Mucosa of rectum (tissue), 2 donors: ENCODE measurements at regions not wholly inside any gene's neighbourhood (a gene's known extent, or its start where the extent isn't known, plus 50 kb on each side); places are given as distances from the start of the nearest gene placed in this dataset.
"Not testable (repeated sequence)": the region's sequence is repeated elsewhere in the genome, so short reads cannot be mapped to it uniquely, and the experiment has no call there.

ENCODE experiments used
- H3K27ac ChIP-seq, 2 donors: one replicate each; pipeline ENCODE4 v1.7.0; 2013; ENCODE audit warnings: inconsistent platforms in 2 of 2, low read depth in 2 of 2, low read length in 2 of 2
- H3K27me3 ChIP-seq, 2 donors: one replicate each; pipeline ENCODE4 v1.7.0; 2013; ENCODE audit warnings: low read length in 2 of 2; ENCODE audit not compliant: control insufficient read depth in 2 of 2, insufficient read depth in 2 of 2
- H3K36me3 ChIP-seq, 2 donors: one replicate each; pipeline ENCODE4 v1.7.0; 2013; ENCODE audit warnings: low read length in 2 of 2; ENCODE audit not compliant: control insufficient read depth in 2 of 2, insufficient read depth in 2 of 2
- H3K4me1 ChIP-seq, 2 donors: one replicate each; pipeline ENCODE4 v1.7.0; 2013; ENCODE audit warnings: low read length in 2 of 2, mild to moderate bottlenecking in 1 of 2; ENCODE audit not compliant: control insufficient read depth in 2 of 2, insufficient read depth in 2 of 2
- H3K4me3 ChIP-seq, 2 donors: one replicate each; pipeline ENCODE4 v1.7.0; 2013; ENCODE audit warnings: low read length in 2 of 2
- H3K9ac ChIP-seq, 2 donors: one replicate each; pipeline ENCODE4 v1.7.0; 2013; ENCODE audit warnings: low read length in 2 of 2, low read depth in 1 of 2, mild to moderate bottlenecking in 1 of 2
- H3K9me3 ChIP-seq, 2 donors: one replicate each; pipeline ENCODE4 v1.7.0; 2013; ENCODE audit warnings: low read length in 2 of 2; ENCODE audit not compliant: control insufficient read depth in 2 of 2
- donor health status: healthy.
- donor health status: Normal muscosa, but diverticular disease.

GRCh38 chr6:112903361-112903760, 556.2 kb downstream of the RFPL4B start:
- Histone ChIP-seq H3K4me3 (no peak overlapping the region), H3K4me1 (no peaks in the 10 kb centered on the region), H3K9me3 (no peaks in the 10 kb centered on the region), H3K36me3 (no peaks in the 10 kb centered on the region), H3K9ac (no peak overlapping the region), H3K27ac (no peak overlapping the region), H3K27me3 (no peaks in the 10 kb centered on the region)

GRCh38 chr6:112906726-112907125, 559.6 kb downstream of the RFPL4B start:
- Histone ChIP-seq H3K9ac (no peak overlapping the region), H3K36me3 (no peaks in the 10 kb centered on the region), H3K4me1 (no peaks in the 10 kb centered on the region), H3K27me3 (no peaks in the 10 kb centered on the region), H3K27ac (no peak overlapping the region), H3K4me3 (no peak overlapping the region), H3K9me3 (no peaks in the 10 kb centered on the region)

- Histone ChIP-seq H3K9ac (no peak overlapping the region), H3K4me1 (no peaks in the 10 kb centered on the region), H3K27ac (no peak overlapping the region), H3K36me3 (no peaks in the 10 kb centered on the region), H3K27me3 (no peaks in the 10 kb centered on the region), H3K9me3 (no peaks in the 10 kb centered on the region), H3K4me3 (no peak overlapping the region)
These were observed 562.7 kb downstream of the RFPL4B start for GRCh38 chr6:112909781-112910180.

GRCh38 chr6:112910256-112910655, 563.1 kb downstream of the RFPL4B start:
- no peaks in the 10 kb centered on the region for H3K9me3 ChIP-seq
- no peaks in the 10 kb centered on the region for H3K4me1 ChIP-seq
- H3K36me3 ChIP-seq, result no peaks in the 10 kb centered on the region
- no peaks in the 10 kb centered on the region for H3K27me3 ChIP-seq
- no peak overlapping the region for H3K27ac ChIP-seq
- no peak overlapping the region for H3K4me3 ChIP-seq
- H3K9ac ChIP-seq, result no peak overlapping the region

GRCh38 chr6:112911959-112912358, 564.8 kb downstream of the RFPL4B start:
- Histone ChIP-seq H3K9ac (no peak overlapping the region), H3K4me3 (no peak overlapping the region), H3K9me3 (no peaks in the 10 kb centered on the region), H3K27me3 (no peaks in the 10 kb centered on the region), H3K27ac (no peak overlapping the region), H3K4me1 (no peaks in the 10 kb centered on the region), H3K36me3 (no peaks in the 10 kb centered on the region)

- Histone ChIP-seq H3K27me3 (no peaks in the 10 kb centered on the region), H3K9ac (no peak overlapping the region), H3K4me3 (no peak overlapping the region), H3K4me1 (no peaks in the 10 kb centered on the region), H3K9me3 (no peaks in the 10 kb centered on the region), H3K27ac (no peak overlapping the region), H3K36me3 (no peaks in the 10 kb centered on the region)
These were observed 565.4 kb downstream of the RFPL4B start for GRCh38 chr6:112912416-112913101.

GRCh38 chr6:112919744-112920143, 572.6 kb downstream of the RFPL4B start:
- not testable (repeated sequence) for H3K4me3 ChIP-seq, H3K9ac ChIP-seq, H3K27me3 ChIP-seq

GRCh38 chr6:112920994-112921393, 573.9 kb downstream of the RFPL4B start:
- Histone ChIP-seq H3K9me3 (no peaks in the 10 kb centered on the region), H3K4me1 (no peaks in the 10 kb centered on the region), H3K27ac (no peak overlapping the region), H3K9ac (no peak overlapping the region), H3K4me3 (no peak overlapping the region), H3K36me3 (no peaks in the 10 kb centered on the region), H3K27me3 (no peaks in the 10 kb centered on the region)

More at GRCh38 chr6:112919744-112920143, 572.6 kb downstream of the RFPL4B start:
- H3K36me3 ChIP-seq, H3K9me3 ChIP-seq, H3K27ac ChIP-seq, H3K4me1 ChIP-seq: not testable (repeated sequence)

- Histone ChIP-seq H3K27me3 (no peaks in the 10 kb centered on the region), H3K9me3 (no peaks in the 10 kb centered on the region), H3K9ac (no peak overlapping the region), H3K4me3 (no peak overlapping the region), H3K4me1 (no peaks in the 10 kb centered on the region), H3K36me3 (no peaks in the 10 kb centered on the region), H3K27ac (no peak overlapping the region)
These were observed 576.9 kb downstream of the RFPL4B start for GRCh38 chr6:112923940-112924587.

- H3K4me3 ChIP-seq, result no peak overlapping the region
- H3K36me3 ChIP-seq, result no peaks in the 10 kb centered on the region
- H3K9me3 ChIP-seq, result no peaks in the 10 kb centered on the region
- H3K27me3 ChIP-seq, result no peaks in the 10 kb centered on the region
- H3K27ac ChIP-seq, result no peak overlapping the region
- no peaks in the 10 kb centered on the region for H3K4me1 ChIP-seq
- no peak overlapping the region for H3K9ac ChIP-seq
These were observed 578.6 kb downstream of the RFPL4B start for GRCh38 chr6:112925702-112926101.
